H1 (cell line): ENCODE measurements at regions not wholly inside any gene's neighbourhood (a gene's known extent, or its start where the extent isn't known, plus 50 kb on each side); places are given as distances from the start of the nearest gene placed in this dataset.

ENCODE experiments used
- CTCF ChIA-PET: fragments of 300-600 bp; sonication (Branson Sonifier 250); formaldehyde crosslinking; loops from one replicate; lab custom pipeline; 2021; ENCODE audit not compliant: partially characterized antibody; lab: Charles Lee
- POLR2A ChIA-PET: fragments of 300-600 bp; sonication (Branson Sonifier 250); formaldehyde crosslinking; loops from one replicate; lab custom pipeline; 2021; ENCODE audit warnings: inconsistent platforms; ENCODE audit not compliant: partially characterized antibody; lab: Charles Lee
- DNase-seq, 2 experiments: peaks; one replicate each; pipeline versions ENCODE4 v3.0.0 to v3.0.0-alpha.2; 2010 to 2022; ENCODE audit warnings: low spot score in 2 of 2, low read depth in 1 of 2, mixed read lengths in 1 of 2
- FAIRE-seq: peaks from 2 replicates; lab custom pipeline; 2011; peaks lifted over from hg19 to GRCh38; lab: Jason Lieb, UNC
- H2AFZ ChIP-seq: 2 replicates; pipeline ENCODE4 v1.8.1; 2012; ENCODE audit warnings: low read length, inconsistent platforms
- H2AK5ac ChIP-seq: 2 replicates; pipeline ENCODE4 v1.6.1; 2013; ENCODE audit warnings: low read depth, low read length
- H2BK120ac ChIP-seq: replicated peaks from 2 replicates; pipeline ENCODE3; 2013; ENCODE audit warnings: low read depth, low read length, inconsistent platforms
- H2BK12ac ChIP-seq: 2 replicates; pipeline ENCODE4 v1.6.1; 2013; ENCODE audit warnings: low read depth, low read length
- H2BK15ac ChIP-seq: 2 replicates; pipeline ENCODE4 v1.6.1; 2013; ENCODE audit warnings: low read length
- H2BK20ac ChIP-seq: 2 replicates; pipeline ENCODE4 v1.6.1; 2013; ENCODE audit warnings: low read length
- H2BK5ac ChIP-seq: 2 replicates; pipeline ENCODE4 v1.6.1; 2013; ENCODE audit warnings: low read depth, low read length
- H3K14ac ChIP-seq: 2 replicates; pipeline ENCODE4 v1.6.1; 2013; ENCODE audit warnings: inconsistent platforms; ENCODE audit not compliant: insufficient read length
- H3K18ac ChIP-seq: 2 replicates; pipeline ENCODE4 v1.6.1; 2013; ENCODE audit warnings: low read length; ENCODE audit errors: extremely low read depth
- H3K23ac ChIP-seq: 2 replicates; pipeline ENCODE4 v1.6.1; 2013; ENCODE audit warnings: inconsistent platforms; ENCODE audit not compliant: insufficient read length
- H3K23me2 ChIP-seq: 2 replicates; pipeline ENCODE4 v1.6.1; 2013; ENCODE audit warnings: low read depth, low read length
- H3K27ac ChIP-seq: 2 replicates; pipeline ENCODE4 v1.6.1; 2011; ENCODE audit warnings: low read depth, low read length, inconsistent platforms
- H3K27me3 ChIP-seq, 4 experiments: replicated peaks in 1 of 4; 1 replicate in 1 of 4; 2 replicates in 3 of 4; pipeline versions ENCODE4 v1.6.1 to v1.8.1; 2011 to 2013; ENCODE audit warnings: low read length in 3 of 4, mild to moderate bottlenecking in 3 of 4, inconsistent platforms in 2 of 4, mixed read lengths in 2 of 4, moderate library complexity in 1 of 4; ENCODE audit not compliant: control insufficient read depth in 3 of 4, insufficient read depth in 3 of 4; ENCODE audit errors: extremely low read depth in 1 of 4
- H3K36me3 ChIP-seq, 4 experiments: 2 replicates each; pipeline versions ENCODE4 v1.6.1 to v1.8.1; 2011 to 2013; ENCODE audit warnings: mild to moderate bottlenecking in 4 of 4, low read length in 3 of 4, moderate library complexity in 2 of 4, control low read depth in 1 of 4, inconsistent platforms in 1 of 4; ENCODE audit not compliant: insufficient read depth in 4 of 4, control insufficient read depth in 2 of 4
- H3K4ac ChIP-seq: replicated peaks from 2 replicates; pipeline ENCODE3; 2013; ENCODE audit warnings: low read length, low read depth, mixed read lengths, inconsistent platforms; ENCODE audit not compliant: insufficient read length
- H3K4me1 ChIP-seq, 4 experiments: replicated peaks in 1 of 4; 1 replicate in 1 of 4; 2 replicates in 3 of 4; pipeline versions ENCODE4 v1.6.1 to v1.8.1; 2011 to 2013; ENCODE audit warnings: low read length in 3 of 4, inconsistent platforms in 2 of 4, mixed read lengths in 1 of 4; ENCODE audit not compliant: insufficient read depth in 4 of 4, control insufficient read depth in 3 of 4
- H3K4me2 ChIP-seq, 2 experiments: 2 replicates each; pipeline versions ENCODE4 v1.6.1 to v1.8.1; 2011 to 2013; ENCODE audit warnings: low read depth in 2 of 2, low read length in 2 of 2, control low read depth in 1 of 2, inconsistent platforms in 1 of 2, mild to moderate bottlenecking in 1 of 2; ENCODE audit not compliant: insufficient read depth in 1 of 2
- H3K4me3 ChIP-seq, 4 experiments: fragments of 200-600, 300-600 bp in 1 of 4; sonication (generic), shearing (Covaris generic), sonication (Bioruptor Twin) in 1 of 4; 2 replicates each; pipeline versions ENCODE4 v1.5.1 to v1.8.1; 2011 to 2016; ENCODE audit warnings: low read length in 4 of 4, low read depth in 3 of 4, control low read depth in 2 of 4, inconsistent platforms in 2 of 4, mild to moderate bottlenecking in 2 of 4, mixed read lengths in 1 of 4, moderate library complexity in 1 of 4; ENCODE audit not compliant: insufficient read depth in 2 of 4; ENCODE audit errors: extremely low read depth in 1 of 4
- H3K56ac ChIP-seq: replicated peaks from 2 replicates; pipeline ENCODE3; 2013; ENCODE audit warnings: low read depth, mild to moderate bottlenecking, mixed read lengths, low read length, inconsistent platforms; ENCODE audit not compliant: insufficient read length
- H3K79me1 ChIP-seq: 2 replicates; pipeline ENCODE4 v1.6.1; 2013; ENCODE audit warnings: low read depth, low read length, control low read depth
- H3K79me2 ChIP-seq, 2 experiments: 2 replicates each; pipeline versions ENCODE4 v1.6.1 to v1.8.1; 2012 to 2013; ENCODE audit warnings: low read length in 2 of 2, mild to moderate bottlenecking in 2 of 2, inconsistent platforms in 1 of 2; ENCODE audit not compliant: insufficient read depth in 2 of 2, control insufficient read depth in 1 of 2
- H3K9ac ChIP-seq, 4 experiments: replicated peaks in 1 of 4; 1 replicate in 1 of 4; 2 replicates in 3 of 4; pipeline versions ENCODE4 v1.6.1 to v1.8.1; 2011 to 2013; ENCODE audit warnings: low read depth in 3 of 4, low read length in 3 of 4, control low read depth in 2 of 4, mild to moderate bottlenecking in 2 of 4, moderate library complexity in 2 of 4, inconsistent platforms in 1 of 4; ENCODE audit errors: extremely low read depth in 1 of 4
- H3K9me3 ChIP-seq, 2 experiments: 2 replicates each; pipeline versions ENCODE4 v1.6.1 to v1.8.1; 2012 to 2013; ENCODE audit warnings: mild to moderate bottlenecking in 2 of 2, moderate library complexity in 2 of 2, control low read depth in 1 of 2, inconsistent platforms in 1 of 2, low read depth in 1 of 2, low read length in 1 of 2, mixed read lengths in 1 of 2; ENCODE audit not compliant: insufficient read depth in 2 of 2
- H4K20me1 ChIP-seq, 2 experiments: replicated peaks in 1 of 2; 2 replicates each; pipeline versions ENCODE3 to v1.8.1; 2011 to 2013; ENCODE audit warnings: inconsistent platforms in 2 of 2, low read length in 2 of 2, mild to moderate bottlenecking in 1 of 2; ENCODE audit not compliant: insufficient read depth in 2 of 2, control insufficient read depth in 1 of 2
- H4K5ac ChIP-seq: 2 replicates; pipeline ENCODE4 v1.6.1; 2013; ENCODE audit warnings: low read length, low read depth, mixed read lengths, inconsistent platforms; ENCODE audit not compliant: insufficient read length
- H4K8ac ChIP-seq: 2 replicates; pipeline ENCODE4 v1.8.0; 2013; ENCODE audit warnings: mild to moderate bottlenecking, moderate library complexity, low read length, inconsistent platforms; ENCODE audit not compliant: insufficient read depth; ENCODE audit errors: extremely low read depth
- H4K91ac ChIP-seq: replicated peaks from 2 replicates; pipeline ENCODE3; 2013; ENCODE audit warnings: low read length, mixed read lengths, inconsistent platforms; ENCODE audit not compliant: insufficient read length
- CTBP2 ChIP-seq: IDR thresholded peaks from 2 replicates; pipeline ENCODE4 v1.7.0; 2011; ENCODE audit warnings: borderline replicate concordance, mild to moderate bottlenecking, moderate library complexity, mixed read lengths, low read length; ENCODE audit not compliant: insufficient read depth, insufficient read length
- WGBS, 2 experiments: shearing (Covaris generic) in 1 of 2; methylation state at CpG; one replicate each; pipeline versions ENCODE4 v1.1.6 to v1.1.7; 2013 to 2015; ENCODE audit warnings: low lambda C conversion rate in 2 of 2, mixed read lengths in 2 of 2, inconsistent platforms in 1 of 2, low coverage in 1 of 2, missing lambda C conversion rate in 1 of 2; ENCODE audit not compliant: insufficient replicate concordance in 2 of 2, insufficient coverage in 1 of 2, insufficient read length in 1 of 2; ENCODE audit errors: extremely low coverage in 1 of 2, missing lambda C conversion rate in 1 of 2; 5-methylcytosine and 5-hydroxymethylcytosine counted together

GRCh38 chrX:8036914-8037313, 109.7 kb upstream of the PNPLA4 start:
- H3K27ac ChIP-seq, result no peak overlapping the region
- TF ChIP-seq CTBP2, result no peak

More at GRCh38 chrX:8036914-8037313, 109.7 kb upstream of the PNPLA4 start:
- Histone ChIP-seq H3K23ac (no peak overlapping the region), H3K4me1 (peaks cover 0 to 12% (median 3%) of the 10 kb centered on the region in 4 experiments; a peak in 3 of 7 replicates), H3K79me2 (no peaks in the 10 kb centered on the region), H3K9me3 (no peaks in the 10 kb centered on the region), H2BK12ac (no peak overlapping the region), H4K5ac (no peak overlapping the region), H4K20me1 (no peaks in the 10 kb centered on the region), H2BK15ac (no peak overlapping the region), H3K23me2 (peaks cover 4% of the 10 kb centered on the region; the same call in 1 of the 2 replicates), H3K9ac (no peak overlapping the region), H2AK5ac (no peak overlapping the region), H3K27me3 (no peaks in the 10 kb centered on the region), H2BK20ac (no peak overlapping the region), H2AFZ (no peak overlapping the region), H3K14ac (no peak overlapping the region), H3K18ac (no peak overlapping the region), H4K91ac (no peak overlapping the region), H2BK120ac (no peak overlapping the region), H3K4me3 (no peak overlapping the region), H4K8ac (no peak overlapping the region), H3K36me3 (no peaks in the 10 kb centered on the region), H3K56ac (no peak overlapping the region), H3K4ac (no peak overlapping the region), H2BK5ac (no peak overlapping the region), H3K4me2 (no peak overlapping the region), H3K79me1 (no peaks in the 10 kb centered on the region)
- WGBS, 2 experiments, result 75% methylated on average over 4 of the region's 4 CpGs; no CpG with 5 or more reads in 1 of the 2 experiments
- DNase-seq (no peak), FAIRE-seq (no peak)
- POLR2A ChIA-PET, result no interaction called here
- CTCF ChIA-PET, result no interaction called here
